IMR-90 (cell line): ENCODE measurements at regions not wholly inside any gene's neighbourhood (a gene's known extent, or its start where the extent isn't known, plus 50 kb on each side); places are given as distances from the start of the nearest gene placed in this dataset.

Experiments used
- CEBPB ChIP-seq: IDR thresholded peaks from 2 replicates; pipeline ENCODE4 v1.6.1; 2012; ENCODE audit warnings: low read depth, low read length, improper control_type of control experiment
- CHD1 ChIP-seq: IDR thresholded peaks from 2 replicates; pipeline ENCODE4 v1.6.1; 2012; ENCODE audit warnings: low read depth, low read length, improper control_type of control experiment
- CTCF ChIP-seq: conservative IDR thresholded peaks from 2 replicates; pipeline ENCODE4 v1.5.1; 2012; ENCODE audit warnings: mild to moderate bottlenecking, low read depth, low read length, improper control_type of control experiment
- ELK1 ChIP-seq: fragments of 150-350 bp; IDR thresholded peaks from 2 replicates; pipeline ENCODE4 v1.6.1; 2016; ENCODE audit warnings: low read depth, mild to moderate bottlenecking, low read length, moderate library complexity, borderline replicate concordance
- MAFK ChIP-seq: IDR thresholded peaks from 2 replicates; pipeline ENCODE4 v1.6.1; 2012; ENCODE audit warnings: low read depth, low read length, improper control_type of control experiment
- MXI1 ChIP-seq: IDR thresholded peaks from 2 replicates; pipeline ENCODE4 v1.6.1; 2012; ENCODE audit warnings: low read depth, mild to moderate bottlenecking, low read length, moderate library complexity, borderline replicate concordance
- POLR2A ChIP-seq: IDR thresholded peaks from 2 replicates; pipeline ENCODE4 v1.6.1; 2012; ENCODE audit warnings: mild to moderate bottlenecking, low read depth, low read length
- RAD21 ChIP-seq: IDR thresholded peaks from 2 replicates; pipeline ENCODE4 v1.6.1; 2012; ENCODE audit warnings: low read length, improper control_type of control experiment
- SMC3 ChIP-seq: fragments of 150-350 bp; IDR thresholded peaks from 2 replicates; pipeline ENCODE4 v1.6.1; 2016; ENCODE audit warnings: low read depth, mild to moderate bottlenecking, antibody characterized with exemption, low read length, moderate library complexity
- USF2 ChIP-seq: fragments of 150-350 bp; IDR thresholded peaks from 2 replicates; pipeline ENCODE4 v1.6.1; 2017; ENCODE audit warnings: mild to moderate bottlenecking, antibody characterized with exemption, low read length, low read depth

GRCh38 chr17:79667746-79668145, 56.9 kb upstream of the RBFOX3 start:
- TF ChIP-seq CTCF (no peak), POLR2A (no peak), RAD21 (no peak), MXI1 (no peak), USF2 (no peak), CEBPB (no peak), SMC3 (no peak), MAFK (no peak), CHD1 (no peak), ELK1 (no peak)
